GM04503 (cell line): ENCODE measurements at regions not wholly inside any gene's neighbourhood (a gene's known extent, or its start where the extent isn't known, plus 50 kb on each side); places are given as distances from the start of the nearest gene placed in this dataset.

Experiments
- DNase-seq: peaks from one replicate; pipeline ENCODE4 v3.0.0-alpha.2; 2012; ENCODE audit warnings: low read depth

DNA sequence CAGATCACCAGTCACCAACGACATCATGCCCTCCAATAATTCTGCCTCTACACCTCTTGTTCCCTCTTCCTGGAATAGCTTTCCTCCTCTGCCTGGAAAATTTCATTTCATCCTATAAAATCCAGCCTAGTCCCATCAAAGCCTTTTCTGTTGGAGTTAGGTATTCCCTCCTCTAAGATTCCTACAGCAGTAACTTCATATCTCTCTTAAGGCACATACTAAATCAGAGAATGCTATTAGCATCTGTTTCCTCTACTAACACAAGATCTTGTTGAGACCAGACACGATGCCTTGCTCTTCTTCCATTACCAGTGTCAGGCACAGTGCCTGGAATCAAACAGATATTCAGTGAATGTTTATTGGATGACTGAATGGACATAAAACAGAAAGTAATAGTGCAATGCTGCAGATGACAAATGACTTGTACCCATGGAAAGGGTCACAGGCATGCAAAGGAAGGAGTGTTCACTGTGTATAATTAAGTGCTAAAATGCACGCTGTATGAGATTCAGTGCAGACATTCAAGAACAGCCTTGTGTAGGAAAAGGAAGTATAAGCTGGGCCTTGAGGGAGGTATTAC lies 342.0 kb upstream of the ACVR2A start:
- no peak for DNase-seq

GRCh38 chr2:147501968-147502367 lies 342.9 kb upstream of the ACVR2A start:
- DNase-seq = no peak

DNA sequence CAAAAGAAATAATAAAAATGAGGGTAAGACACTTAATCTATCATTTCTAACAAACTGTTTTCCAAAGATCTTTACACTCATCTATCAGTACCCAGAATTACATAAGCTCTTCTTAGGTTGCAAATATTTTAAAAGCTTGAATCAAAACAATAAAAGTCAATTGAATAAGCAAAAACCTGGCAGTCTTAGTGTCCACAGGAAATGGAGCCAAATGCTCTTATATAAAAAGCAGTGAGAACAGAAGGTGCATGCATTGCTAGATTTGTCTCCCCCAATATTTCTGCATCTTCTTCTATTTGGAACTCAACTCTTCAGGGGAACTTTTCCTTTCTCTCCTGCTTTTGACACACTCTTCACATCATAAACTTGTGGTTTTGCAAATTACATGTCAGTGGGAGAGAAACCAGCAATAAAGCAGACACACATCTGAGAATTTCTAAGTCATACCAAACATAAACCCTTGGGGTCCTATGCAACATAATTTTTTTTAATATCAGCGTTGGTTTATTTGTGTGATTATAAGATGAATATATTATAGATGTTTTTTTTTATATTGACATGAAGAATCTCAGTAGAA lies 343.9 kb upstream of the ACVR2A start:
- no peak for DNase-seq

- DNase-seq = no peak
These were observed 344.6 kb upstream of the ACVR2A start for GRCh38 chr2:147500229-147500628.

DNA sequence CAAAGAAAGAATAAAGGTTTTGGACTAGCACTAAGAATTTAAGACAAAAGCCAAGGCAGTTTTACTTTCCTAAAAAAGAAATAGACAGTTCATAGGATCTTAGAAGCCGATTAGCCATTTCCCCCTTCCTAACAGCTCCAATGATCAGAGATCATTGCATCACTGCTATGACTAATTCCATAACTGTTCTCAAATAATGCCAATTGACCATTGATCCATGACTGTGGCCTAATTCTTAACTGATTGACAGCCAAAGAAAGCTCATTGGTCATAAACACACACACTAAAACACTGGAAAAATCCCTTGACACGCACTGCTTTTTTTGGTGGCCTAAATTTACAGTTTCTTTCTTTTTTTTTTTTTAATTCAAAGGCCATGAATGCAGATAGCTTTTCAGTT lies 345.0 kb upstream of the ACVR2A start:
- DNase-seq = no peak

- DNase-seq = no peak
These were observed 349.1 kb upstream of the ACVR2A start for GRCh38 chr2:147495734-147496133.

- no peak for DNase-seq
These were observed 352.4 kb upstream of the ACVR2A start for GRCh38 chr2:147492471-147492870.

DNA sequence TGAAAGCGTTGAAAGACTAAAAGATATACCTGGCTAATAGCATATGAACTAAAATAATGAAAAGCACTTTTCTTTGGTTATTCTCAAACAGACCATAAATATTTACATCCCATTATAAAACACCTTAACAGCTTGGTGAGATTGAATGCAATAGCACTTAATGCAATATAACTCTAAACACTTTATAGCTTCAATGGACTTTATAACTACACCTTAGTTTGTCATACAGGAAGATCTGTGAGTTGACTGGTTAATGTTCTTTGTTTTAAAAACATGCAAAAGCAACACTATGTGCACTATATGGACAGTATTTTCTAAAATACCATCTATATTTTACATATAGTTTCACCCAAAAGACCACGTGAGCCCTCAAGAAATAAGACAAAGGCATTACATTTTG lies 353.3 kb upstream of the ACVR2A start:
- no peak for DNase-seq

GRCh38 chr2:147490401-147491261 lies 354.2 kb upstream of the ACVR2A start:
- DNase-seq = no peak

GRCh38 chr2:147488472-147488871 lies 356.4 kb upstream of the ACVR2A start:
- DNase-seq = no peak

DNA sequence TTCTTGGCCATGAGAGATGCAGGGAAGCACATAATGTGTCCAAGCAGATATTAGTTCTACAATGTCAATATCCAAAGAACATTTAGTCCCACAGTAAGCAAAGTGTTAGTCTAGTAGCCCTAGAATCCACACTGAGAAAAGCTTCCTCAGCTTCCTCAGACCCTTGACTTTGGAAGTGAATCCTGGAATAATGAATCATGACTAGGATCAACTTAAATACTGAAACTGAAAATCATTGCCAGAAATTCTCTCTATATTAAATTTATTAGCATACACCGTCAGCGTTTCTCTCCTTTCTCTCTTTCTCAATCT lies 356.9 kb upstream of the ACVR2A start:
- DNase-seq = no peak

DNA sequence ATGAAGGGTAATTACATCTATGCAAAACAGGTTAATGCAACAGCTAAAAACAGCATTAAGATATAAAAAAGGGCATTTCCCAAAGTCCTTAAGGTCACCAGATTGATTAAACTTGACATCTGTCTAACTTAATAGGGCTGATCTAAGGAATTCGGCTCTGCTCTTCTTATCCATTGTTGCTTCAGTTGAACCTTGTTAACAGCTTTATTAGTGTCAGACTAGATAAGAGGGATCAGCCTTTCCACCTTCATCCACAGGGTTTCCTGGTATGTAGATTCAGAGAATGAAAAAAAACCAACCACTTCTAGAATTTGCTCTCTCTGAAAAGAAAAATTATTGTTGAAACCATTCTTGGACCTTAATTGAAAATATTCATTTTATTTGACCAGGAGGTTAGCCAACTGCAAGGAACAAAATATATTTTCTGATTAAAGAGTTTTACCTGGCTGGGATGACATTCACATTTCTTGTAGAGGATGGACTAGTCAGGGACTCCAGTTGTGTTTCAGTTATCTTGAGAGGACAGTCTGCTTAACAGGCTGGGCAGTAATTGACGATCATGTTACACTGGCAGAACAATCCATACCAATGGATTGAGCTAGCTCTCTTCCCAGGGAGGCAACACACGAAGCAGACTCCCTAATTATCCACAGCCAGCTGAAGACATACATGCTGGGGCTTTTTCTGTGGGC lies 357.4 kb upstream of the ACVR2A start:
- no peak for DNase-seq

- no peak for DNase-seq
These were observed 359.5 kb upstream of the ACVR2A start for GRCh38 chr2:147485210-147485851.

- DNase-seq = no peak
These were observed 360.9 kb upstream of the ACVR2A start for GRCh38 chr2:147483911-147484310.

DNA sequence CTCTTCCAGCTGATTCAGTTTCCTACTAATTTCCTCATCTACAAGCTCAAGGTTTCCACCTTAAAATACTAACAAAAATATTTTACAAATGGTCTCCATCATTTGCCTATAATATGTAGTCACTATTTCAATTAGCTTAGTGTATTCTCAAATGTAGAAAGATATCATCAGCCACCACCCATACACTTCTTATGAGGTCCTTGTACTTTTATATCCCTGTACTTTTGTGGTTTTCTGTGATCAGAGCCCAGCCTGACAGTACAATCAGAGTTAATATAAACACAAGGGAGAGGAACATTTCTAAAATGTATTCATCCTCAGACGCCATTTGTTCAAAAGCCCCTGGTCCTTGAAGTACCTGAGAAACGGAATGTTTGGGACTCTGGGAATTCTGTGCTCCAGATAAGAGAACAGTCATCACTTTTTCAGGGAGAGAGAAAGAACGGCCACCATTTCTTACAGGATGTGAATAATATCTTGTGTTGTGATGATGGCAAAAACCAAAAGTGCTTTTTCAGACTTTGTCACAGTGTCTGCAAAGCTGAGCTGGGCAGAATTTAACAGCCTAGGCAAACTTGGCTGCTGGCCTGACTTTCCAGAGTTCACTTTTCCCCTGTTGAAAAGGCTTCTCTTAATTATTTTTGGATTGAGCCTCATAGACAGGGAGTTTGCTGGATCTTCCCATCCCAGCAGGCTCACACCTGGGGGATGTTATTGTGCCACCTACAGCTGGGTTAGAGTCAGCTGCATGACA lies 361.7 kb upstream of the ACVR2A start:
- no peak for DNase-seq

GRCh38 chr2:147482111-147482895 lies 362.5 kb upstream of the ACVR2A start:
- no peak for DNase-seq

DNA sequence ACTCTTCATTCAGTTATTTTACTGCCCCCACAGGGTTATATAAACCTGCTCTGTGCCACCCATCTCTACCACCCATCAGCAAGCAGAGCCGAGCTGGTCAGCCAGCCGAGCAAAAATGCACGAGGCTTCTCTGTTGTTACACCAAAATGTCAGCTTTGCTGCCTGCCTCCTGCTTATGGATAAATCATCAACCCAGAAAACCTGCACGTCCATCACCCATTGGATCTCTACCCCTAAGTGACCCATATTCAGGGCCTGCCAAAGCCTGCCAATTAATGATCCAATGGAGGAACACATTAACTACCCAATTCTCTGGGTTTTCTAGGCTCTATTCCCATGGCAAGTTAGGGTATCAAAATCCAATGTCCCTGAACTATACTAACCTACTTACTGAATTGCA lies 365.5 kb upstream of the ACVR2A start:
- DNase-seq = no peak

DNA sequence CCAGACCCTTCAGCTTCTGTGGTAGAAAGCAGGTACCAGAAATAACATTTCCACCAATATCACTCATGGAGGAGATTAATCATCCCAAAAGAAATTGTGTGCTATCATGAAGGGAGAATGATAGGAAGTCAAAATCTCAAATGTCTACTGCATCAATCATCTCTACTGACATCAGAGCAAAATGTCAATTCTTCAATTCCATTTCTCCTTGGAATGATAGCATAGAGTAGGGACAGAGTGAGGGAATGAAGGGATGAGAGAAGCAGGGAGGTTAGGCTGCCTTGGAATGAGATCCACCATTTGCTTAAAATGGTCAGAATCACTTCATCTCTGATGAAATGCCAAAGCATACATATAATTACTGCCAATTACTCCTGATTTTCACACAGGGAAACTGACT lies 371.8 kb upstream of the ACVR2A start:
- no peak for DNase-seq

DNA sequence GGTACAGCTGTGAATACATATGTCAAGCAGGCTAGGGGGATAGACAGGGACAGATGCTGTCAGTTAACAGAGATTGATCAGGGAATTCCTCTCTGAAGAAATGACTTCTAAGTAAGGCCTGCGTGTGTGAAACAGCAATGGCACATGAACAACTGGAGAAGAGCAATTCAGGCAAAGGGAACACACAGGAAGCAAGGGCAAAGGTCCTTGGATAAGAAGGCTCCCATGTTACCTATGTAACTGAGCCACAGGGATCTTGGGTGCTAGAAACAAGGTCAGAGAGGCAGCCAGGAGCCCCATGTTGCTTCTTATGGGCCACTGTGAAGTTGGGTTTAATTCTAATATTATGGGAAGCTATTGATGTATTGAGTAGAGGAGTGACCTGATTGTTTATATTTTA lies 373.7 kb upstream of the ACVR2A start:
- DNase-seq = no peak

GRCh38 chr2:147469471-147469870 lies 375.4 kb upstream of the ACVR2A start:
- no peak for DNase-seq

DNA sequence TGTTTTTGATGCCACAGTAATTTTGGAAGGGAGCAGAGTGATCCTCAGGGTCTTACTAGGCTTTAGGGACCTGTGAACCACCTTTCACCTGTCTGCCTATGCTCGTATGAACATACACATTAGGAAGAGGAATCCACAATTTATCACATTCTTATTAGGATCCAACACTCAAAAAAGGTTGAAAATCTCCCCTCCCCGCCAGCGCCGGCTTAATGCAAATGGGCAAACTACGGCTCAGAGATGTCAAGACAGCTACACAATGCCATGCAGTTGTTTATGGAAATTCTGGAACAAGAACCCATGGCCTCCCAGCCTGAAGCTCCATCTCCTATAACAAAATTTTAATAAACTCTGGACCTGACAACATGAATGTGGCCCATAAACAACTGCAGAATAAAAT lies 375.9 kb upstream of the ACVR2A start:
- DNase-seq = no peak
